GM12865 (cell line): ENCODE measurements at regions not wholly inside any gene's neighbourhood (a gene's known extent, or its start where the extent isn't known, plus 50 kb on each side); places are given as distances from the start of the nearest gene placed in this dataset.

Experiments used
- DNase-seq: peaks from one replicate; pipeline ENCODE4 v3.0.0; 2010; ENCODE audit warnings: low read depth
- H3K4me3 ChIP-seq: 2 replicates; pipeline ENCODE4 v1.5.1; 2011; ENCODE audit warnings: mild to moderate bottlenecking, low read depth, low read length, control low read depth
- TF ChIP-seq, protein P1 (sequence below): IDR thresholded peaks from 2 replicates; pipeline ENCODE4 v1.5.1; 2011; ENCODE audit warnings: low read length, control low read depth, low read depth, inconsistent platforms; ENCODE audit not compliant: insufficient read depth; ENCODE audit errors: missing control alignments

DNA sequence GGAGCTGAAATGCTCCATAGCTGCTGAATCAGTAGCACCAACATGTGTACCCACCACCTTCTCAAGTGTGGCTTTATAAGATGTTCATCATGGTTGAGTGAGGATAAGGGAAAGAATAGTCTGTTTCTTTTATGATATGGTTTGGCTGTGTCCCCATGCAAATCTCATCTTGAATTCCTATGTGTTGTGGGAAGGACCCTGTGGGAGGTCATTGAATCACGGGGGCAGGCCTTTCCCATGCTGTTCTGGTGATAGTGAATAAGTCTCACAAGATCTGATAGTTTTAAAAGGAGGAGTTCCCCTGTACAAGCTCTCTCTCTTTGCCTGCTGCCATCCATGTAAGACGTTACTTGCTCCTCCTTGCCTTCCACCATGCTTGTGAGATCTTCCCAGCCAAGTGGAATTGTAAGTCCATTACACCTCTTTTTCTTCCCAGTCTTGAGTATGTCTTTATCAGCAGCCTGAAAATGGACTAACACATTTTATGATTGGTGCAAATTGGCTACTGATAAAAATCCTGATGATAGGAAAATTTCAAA lies 799.9 kb downstream of the TNS3 start:
- TF ChIP-seq, protein P1, sequence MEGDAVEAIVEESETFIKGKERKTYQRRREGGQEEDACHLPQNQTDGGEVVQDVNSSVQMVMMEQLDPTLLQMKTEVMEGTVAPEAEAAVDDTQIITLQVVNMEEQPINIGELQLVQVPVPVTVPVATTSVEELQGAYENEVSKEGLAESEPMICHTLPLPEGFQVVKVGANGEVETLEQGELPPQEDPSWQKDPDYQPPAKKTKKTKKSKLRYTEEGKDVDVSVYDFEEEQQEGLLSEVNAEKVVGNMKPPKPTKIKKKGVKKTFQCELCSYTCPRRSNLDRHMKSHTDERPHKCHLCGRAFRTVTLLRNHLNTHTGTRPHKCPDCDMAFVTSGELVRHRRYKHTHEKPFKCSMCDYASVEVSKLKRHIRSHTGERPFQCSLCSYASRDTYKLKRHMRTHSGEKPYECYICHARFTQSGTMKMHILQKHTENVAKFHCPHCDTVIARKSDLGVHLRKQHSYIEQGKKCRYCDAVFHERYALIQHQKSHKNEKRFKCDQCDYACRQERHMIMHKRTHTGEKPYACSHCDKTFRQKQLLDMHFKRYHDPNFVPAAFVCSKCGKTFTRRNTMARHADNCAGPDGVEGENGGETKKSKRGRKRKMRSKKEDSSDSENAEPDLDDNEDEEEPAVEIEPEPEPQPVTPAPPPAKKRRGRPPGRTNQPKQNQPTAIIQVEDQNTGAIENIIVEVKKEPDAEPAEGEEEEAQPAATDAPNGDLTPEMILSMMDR: no peak
- no peak overlapping the region for H3K4me3 ChIP-seq
- DNase-seq: no peak

DNA sequence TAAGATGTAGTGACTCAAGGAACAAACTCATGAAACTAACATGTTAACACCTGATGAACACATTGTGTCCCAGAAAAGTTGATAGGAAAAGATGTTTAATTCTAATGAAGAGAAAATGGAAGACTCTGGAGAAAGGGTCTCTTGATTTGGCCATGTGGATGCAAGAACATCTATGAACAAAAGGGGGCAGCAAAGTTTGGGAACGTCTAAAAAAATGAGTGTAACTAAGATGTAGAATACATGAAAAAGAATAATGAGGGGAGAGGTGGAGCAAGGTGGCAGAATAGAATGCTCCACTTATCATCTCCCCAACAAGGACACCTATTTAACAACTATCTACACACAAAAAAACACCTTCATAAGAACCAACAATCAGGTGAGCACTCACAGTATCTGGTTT lies 805.1 kb downstream of the TNS3 start:
- peak; percentile 15 for DNase-seq
- TF ChIP-seq, protein P1: peak; percentile 16
- no peak overlapping the region for H3K4me3 ChIP-seq

- TF ChIP-seq, protein P1: no peak
- no peak overlapping the region for H3K4me3 ChIP-seq
- no peak for DNase-seq
Observed at GRCh38 chr7:46775776-46776175, 806.1 kb downstream of the TNS3 start.

- TF ChIP-seq, protein P1: no peak
- DNase-seq: no peak
- H3K4me3 ChIP-seq: no peak overlapping the region
Observed at GRCh38 chr7:46775020-46775419, 806.9 kb downstream of the TNS3 start.

- H3K4me3 ChIP-seq: no peak overlapping the region
- TF ChIP-seq, protein P1: no peak
- no peak for DNase-seq
Observed at GRCh38 chr7:46774515-46774914, 807.4 kb downstream of the TNS3 start.

- TF ChIP-seq, protein P1: no peak
- no peak overlapping the region for H3K4me3 ChIP-seq
- DNase-seq: no peak
Observed at GRCh38 chr7:46772776-46773175, 809.1 kb downstream of the TNS3 start.

- DNase-seq: no peak
- H3K4me3 ChIP-seq: no peak overlapping the region
- TF ChIP-seq, protein P1: no peak
Observed at GRCh38 chr7:46767071-46767470, 814.8 kb downstream of the TNS3 start.
